Neural cell (in vitro differentiated cells): ENCODE measurements at regions not wholly inside any gene's neighbourhood (a gene's known extent, or its start where the extent isn't known, plus 50 kb on each side); places are given as distances from the start of the nearest gene placed in this dataset.

ENCODE experiments used
- H2AFZ ChIP-seq: fragments of 200-600, 300-800 bp; sonication (generic), shearing (Covaris generic); 2 replicates; pipeline ENCODE4 v1.6.0; 2014; ENCODE audit warnings: low read depth, mild to moderate bottlenecking, antibody characterized with exemption, low read length, moderate library complexity
- H3F3A ChIP-seq: fragments of 200-600 bp; shearing (Covaris generic); 2 replicates; pipeline ENCODE4 v1.6.1; 2016; ENCODE audit warnings: mild to moderate bottlenecking, moderate library complexity, mixed read lengths, antibody characterized with exemption, low read length; ENCODE audit not compliant: insufficient read depth, poor library complexity, severe bottlenecking
- H3K27ac ChIP-seq: fragments of 200-600, 300-800 bp; sonication (generic), shearing (Covaris generic); 2 replicates; pipeline ENCODE4 v1.5.1; 2014; ENCODE audit warnings: mild to moderate bottlenecking, low read length, moderate library complexity
- H3K27me3 ChIP-seq: fragments of 300-800, 200-600 bp; sonication (generic), shearing (Covaris generic); 2 replicates; pipeline ENCODE4 v1.6.0; 2014; ENCODE audit warnings: mild to moderate bottlenecking, low read depth, low read length, moderate library complexity; ENCODE audit not compliant: insufficient read depth
- H3K36me3 ChIP-seq: fragments of 300-800, 200-600 bp; sonication (generic), shearing (Covaris generic); 2 replicates; pipeline ENCODE4 v1.5.1; 2014; ENCODE audit warnings: mild to moderate bottlenecking, antibody characterized with exemption, low read length, moderate library complexity; ENCODE audit not compliant: insufficient read depth
- H3K4me2 ChIP-seq: fragments of 300-800, 200-600 bp; sonication (generic), shearing (Covaris generic); 2 replicates; pipeline ENCODE4 v1.6.0; 2014; ENCODE audit warnings: mild to moderate bottlenecking, low read length
- H3K4me3 ChIP-seq: fragments of 300-800, 200-600 bp; sonication (generic), shearing (Covaris generic); 2 replicates; pipeline ENCODE4 v1.5.1; 2014; ENCODE audit warnings: mild to moderate bottlenecking, low read length, moderate library complexity
- H3K79me2 ChIP-seq: fragments of 200-600 bp; shearing (Covaris generic); replicated peaks from 2 replicates; pipeline ENCODE4 v1.6.0; 2014; ENCODE audit warnings: mild to moderate bottlenecking, low read length, moderate library complexity; ENCODE audit not compliant: insufficient read depth
- H3K9ac ChIP-seq: fragments of 300-800, 200-600 bp; sonication (generic), shearing (Covaris generic); 2 replicates; pipeline ENCODE4 v1.6.1; 2016; ENCODE audit warnings: mild to moderate bottlenecking, low read length, mixed read lengths
- H3K9me2 ChIP-seq: fragments of 200-600 bp; shearing (Covaris generic); 2 replicates; pipeline ENCODE4 v1.6.1; 2016; ENCODE audit warnings: mild to moderate bottlenecking, low read length, mixed read lengths; ENCODE audit not compliant: insufficient read depth
- H3K9me3 ChIP-seq: fragments of 200-600, 300-800 bp; sonication (generic), shearing (Covaris generic); 2 replicates; pipeline ENCODE4 v1.6.1; 2016; ENCODE audit warnings: mild to moderate bottlenecking, mixed run types, low read length, moderate library complexity, mixed read lengths
- H4K20me1 ChIP-seq: fragments of 200-600 bp; shearing (Covaris generic); 2 replicates; pipeline ENCODE4 v1.6.1; 2016; ENCODE audit warnings: mild to moderate bottlenecking, mixed run types; ENCODE audit not compliant: insufficient read depth
- EP300 ChIP-seq: fragments of 450-650 bp; conservative IDR thresholded peaks from 2 replicates; pipeline ENCODE4 v1.6.1; 2014; ENCODE audit warnings: antibody characterized with exemption, mild to moderate bottlenecking, moderate library complexity; ENCODE audit not compliant: poor library complexity, severe bottlenecking
- EZH2 ChIP-seq: fragments of 200-600, 300-800 bp; shearing (Covaris generic), sonication (generic); IDR thresholded peaks from 2 replicates; pipeline ENCODE4 v1.6.1; 2014; ENCODE audit warnings: antibody characterized with exemption, low read length, borderline replicate concordance, mild to moderate bottlenecking; ENCODE audit not compliant: insufficient read depth, poor library complexity, severe bottlenecking
- MXI1 ChIP-seq: fragments of 450-650 bp; conservative IDR thresholded peaks from 2 replicates; pipeline ENCODE4 v1.6.1; 2014; ENCODE audit warnings: antibody characterized with exemption, mild to moderate bottlenecking; ENCODE audit not compliant: poor library complexity, severe bottlenecking
- POLR2AphosphoS5 ChIP-seq: IDR thresholded peaks from 2 replicates; pipeline ENCODE4 v1.6.1; 2012
- RAD21 ChIP-seq: fragments of 450-650 bp; conservative IDR thresholded peaks from 2 replicates; pipeline ENCODE4 v1.6.1; 2014; ENCODE audit warnings: antibody characterized with exemption, mild to moderate bottlenecking, moderate library complexity
- SMC3 ChIP-seq: fragments of 450-650 bp; conservative IDR thresholded peaks from 2 replicates; pipeline ENCODE4 v1.6.1; 2014; ENCODE audit warnings: antibody characterized with exemption, mild to moderate bottlenecking, moderate library complexity; ENCODE audit not compliant: poor library complexity
- TAF1 ChIP-seq: IDR thresholded peaks from 2 replicates; pipeline ENCODE4 v1.6.1; 2012; ENCODE audit warnings: low read depth
- TF ChIP-seq, protein P1 (sequence below): fragments of 450-650 bp; IDR thresholded peaks from 2 replicates; pipeline ENCODE4 v1.5.1; 2014; ENCODE audit warnings: antibody characterized with exemption, mild to moderate bottlenecking, moderate library complexity; ENCODE audit not compliant: poor library complexity, severe bottlenecking
- TF ChIP-seq, protein P2 (sequence below): IDR thresholded peaks from 2 replicates; pipeline ENCODE4 v1.6.1; 2012; ENCODE audit warnings: borderline replicate concordance

DNA sequence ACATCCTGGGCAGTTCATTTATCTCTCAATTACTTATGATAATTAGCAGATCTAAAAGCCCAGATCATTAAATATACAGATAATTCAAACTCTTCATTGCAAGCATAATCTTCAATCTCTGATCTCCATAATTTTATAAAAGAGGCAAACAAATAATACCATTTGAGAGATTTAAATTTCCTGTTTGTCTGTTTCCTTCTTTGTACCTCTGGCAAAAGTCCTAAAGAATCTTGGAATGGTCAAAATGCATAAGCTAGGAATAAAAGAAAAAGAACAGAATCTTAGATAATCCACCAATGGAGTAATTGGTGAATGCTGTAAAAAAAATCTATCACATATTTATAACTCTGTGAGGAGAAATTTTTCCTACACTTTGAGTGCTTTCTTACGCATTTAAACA is 1080.9 kb upstream of the ZEB2 start:
- H3K4me2 ChIP-seq = no peak overlapping the region
- no peak overlapping the region for H3K27ac ChIP-seq
- no peak overlapping the region for H3K4me3 ChIP-seq
- no peaks in the 10 kb centered on the region for H3K27me3 ChIP-seq
- no peaks in the 10 kb centered on the region for H3K36me3 ChIP-seq
- no peaks in the 10 kb centered on the region for H3K9me3 ChIP-seq
- H3F3A ChIP-seq = no peaks in the 10 kb centered on the region
- TF ChIP-seq SMC3 = no peak
- no peak for TF ChIP-seq EZH2
- no peaks in the 10 kb centered on the region for H3K9me2 ChIP-seq
- H3K9ac ChIP-seq = no peak overlapping the region
- H3K79me2 ChIP-seq = no peaks in the 10 kb centered on the region
- no peaks in the 10 kb centered on the region for H4K20me1 ChIP-seq
- no peak overlapping the region for H2AFZ ChIP-seq

DNA sequence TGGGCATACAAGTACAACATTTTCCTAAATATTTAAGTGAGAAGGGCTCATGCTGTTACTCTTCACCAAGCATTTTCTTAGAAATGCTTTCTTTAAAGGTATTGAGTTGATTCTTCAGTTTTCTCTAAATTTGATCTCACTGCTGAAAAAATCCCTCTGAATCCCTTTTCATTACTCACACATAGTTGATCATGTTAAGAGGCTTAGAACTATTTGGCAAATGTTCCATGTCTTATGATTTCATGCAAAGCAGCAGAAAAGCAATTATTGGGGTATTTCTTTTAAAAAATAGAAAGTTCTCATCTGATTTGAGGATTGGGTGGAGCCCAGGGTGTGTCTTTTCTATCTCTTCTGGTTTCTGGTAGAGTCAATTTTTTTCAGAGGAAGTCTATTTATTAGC is 1079.8 kb upstream of the ZEB2 start:
- no peaks in the 10 kb centered on the region for H3K36me3 ChIP-seq
- H2AFZ ChIP-seq = no peak overlapping the region
- H3K27ac ChIP-seq = no peak overlapping the region
- H3K9me3 ChIP-seq = no peaks in the 10 kb centered on the region
- H3F3A ChIP-seq = no peaks in the 10 kb centered on the region
- no peak overlapping the region for H3K4me2 ChIP-seq
- TF ChIP-seq, protein P1, sequence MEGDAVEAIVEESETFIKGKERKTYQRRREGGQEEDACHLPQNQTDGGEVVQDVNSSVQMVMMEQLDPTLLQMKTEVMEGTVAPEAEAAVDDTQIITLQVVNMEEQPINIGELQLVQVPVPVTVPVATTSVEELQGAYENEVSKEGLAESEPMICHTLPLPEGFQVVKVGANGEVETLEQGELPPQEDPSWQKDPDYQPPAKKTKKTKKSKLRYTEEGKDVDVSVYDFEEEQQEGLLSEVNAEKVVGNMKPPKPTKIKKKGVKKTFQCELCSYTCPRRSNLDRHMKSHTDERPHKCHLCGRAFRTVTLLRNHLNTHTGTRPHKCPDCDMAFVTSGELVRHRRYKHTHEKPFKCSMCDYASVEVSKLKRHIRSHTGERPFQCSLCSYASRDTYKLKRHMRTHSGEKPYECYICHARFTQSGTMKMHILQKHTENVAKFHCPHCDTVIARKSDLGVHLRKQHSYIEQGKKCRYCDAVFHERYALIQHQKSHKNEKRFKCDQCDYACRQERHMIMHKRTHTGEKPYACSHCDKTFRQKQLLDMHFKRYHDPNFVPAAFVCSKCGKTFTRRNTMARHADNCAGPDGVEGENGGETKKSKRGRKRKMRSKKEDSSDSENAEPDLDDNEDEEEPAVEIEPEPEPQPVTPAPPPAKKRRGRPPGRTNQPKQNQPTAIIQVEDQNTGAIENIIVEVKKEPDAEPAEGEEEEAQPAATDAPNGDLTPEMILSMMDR = no peak
- TF ChIP-seq SMC3 = no peak
- no peak for TF ChIP-seq RAD21
- no peak for TF ChIP-seq EP300
- no peak for TF ChIP-seq MXI1
- TF ChIP-seq POLR2AphosphoS5 = no peak
- no peak for TF ChIP-seq EZH2
- no peak for TF ChIP-seq TAF1
- TF ChIP-seq, protein P2, sequence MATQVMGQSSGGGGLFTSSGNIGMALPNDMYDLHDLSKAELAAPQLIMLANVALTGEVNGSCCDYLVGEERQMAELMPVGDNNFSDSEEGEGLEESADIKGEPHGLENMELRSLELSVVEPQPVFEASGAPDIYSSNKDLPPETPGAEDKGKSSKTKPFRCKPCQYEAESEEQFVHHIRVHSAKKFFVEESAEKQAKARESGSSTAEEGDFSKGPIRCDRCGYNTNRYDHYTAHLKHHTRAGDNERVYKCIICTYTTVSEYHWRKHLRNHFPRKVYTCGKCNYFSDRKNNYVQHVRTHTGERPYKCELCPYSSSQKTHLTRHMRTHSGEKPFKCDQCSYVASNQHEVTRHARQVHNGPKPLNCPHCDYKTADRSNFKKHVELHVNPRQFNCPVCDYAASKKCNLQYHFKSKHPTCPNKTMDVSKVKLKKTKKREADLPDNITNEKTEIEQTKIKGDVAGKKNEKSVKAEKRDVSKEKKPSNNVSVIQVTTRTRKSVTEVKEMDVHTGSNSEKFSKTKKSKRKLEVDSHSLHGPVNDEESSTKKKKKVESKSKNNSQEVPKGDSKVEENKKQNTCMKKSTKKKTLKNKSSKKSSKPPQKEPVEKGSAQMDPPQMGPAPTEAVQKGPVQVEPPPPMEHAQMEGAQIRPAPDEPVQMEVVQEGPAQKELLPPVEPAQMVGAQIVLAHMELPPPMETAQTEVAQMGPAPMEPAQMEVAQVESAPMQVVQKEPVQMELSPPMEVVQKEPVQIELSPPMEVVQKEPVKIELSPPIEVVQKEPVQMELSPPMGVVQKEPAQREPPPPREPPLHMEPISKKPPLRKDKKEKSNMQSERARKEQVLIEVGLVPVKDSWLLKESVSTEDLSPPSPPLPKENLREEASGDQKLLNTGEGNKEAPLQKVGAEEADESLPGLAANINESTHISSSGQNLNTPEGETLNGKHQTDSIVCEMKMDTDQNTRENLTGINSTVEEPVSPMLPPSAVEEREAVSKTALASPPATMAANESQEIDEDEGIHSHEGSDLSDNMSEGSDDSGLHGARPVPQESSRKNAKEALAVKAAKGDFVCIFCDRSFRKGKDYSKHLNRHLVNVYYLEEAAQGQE = no peak
- H3K9ac ChIP-seq = no peak overlapping the region
- H3K4me3 ChIP-seq = no peak overlapping the region
- no peaks in the 10 kb centered on the region for H3K27me3 ChIP-seq
- H4K20me1 ChIP-seq = no peaks in the 10 kb centered on the region
- H3K79me2 ChIP-seq = no peaks in the 10 kb centered on the region
- no peaks in the 10 kb centered on the region for H3K9me2 ChIP-seq

DNA sequence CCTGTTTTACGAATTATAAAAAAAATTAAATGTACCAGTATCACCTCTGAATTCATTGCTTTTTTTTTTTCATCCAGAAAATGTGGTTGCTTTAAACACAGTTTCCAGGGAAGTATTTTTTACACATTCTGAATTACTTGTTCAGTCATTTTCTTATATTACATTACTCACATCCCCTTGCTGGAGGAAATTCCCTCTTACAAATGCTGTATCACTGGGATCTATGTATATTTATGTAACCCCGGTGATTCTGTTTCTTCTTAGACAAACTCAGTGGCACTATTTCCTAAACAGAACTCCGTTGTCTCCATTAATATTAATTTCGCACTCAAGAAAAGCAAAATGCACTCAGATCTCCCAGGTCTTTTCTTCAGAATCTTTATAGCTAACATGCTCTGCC is 1078.5 kb upstream of the ZEB2 start:
- Histone ChIP-seq H3K36me3 (no peaks in the 10 kb centered on the region), H3K79me2 (no peaks in the 10 kb centered on the region), H3K4me3 (no peak overlapping the region), H3K9ac (no peak overlapping the region), H3K27me3 (no peaks in the 10 kb centered on the region), H4K20me1 (no peaks in the 10 kb centered on the region), H3F3A (no peaks in the 10 kb centered on the region), H3K27ac (no peak overlapping the region), H3K9me2 (no peaks in the 10 kb centered on the region), H3K9me3 (no peaks in the 10 kb centered on the region), H3K4me2 (no peak overlapping the region), H2AFZ (no peak overlapping the region)
- TF ChIP-seq EZH2 (no peak), RAD21 (no peak), POLR2AphosphoS5 (no peak), SMC3 (no peak), TAF1 (no peak), EP300 (no peak), MXI1 (no peak)
- TF ChIP-seq, protein P2 = no peak
- TF ChIP-seq, protein P1 = no peak
